SU-DHL-6 (cell line): ENCODE measurements at regions not wholly inside any gene's neighbourhood (a gene's known extent, or its start where the extent isn't known, plus 50 kb on each side); places are given as distances from the start of the nearest gene placed in this dataset.

Source experiments
- H2AFZ ChIP-seq: fragments of 200-600 bp; sonication (generic); 2 replicates; pipeline ENCODE4 v1.6.1; 2014; ENCODE audit warnings: low read depth, mild to moderate bottlenecking, moderate library complexity, mixed read lengths, antibody characterized with exemption, low read length; ENCODE audit not compliant: severe bottlenecking
- H3F3A ChIP-seq: fragments of 200-600 bp; shearing (Covaris generic); 2 replicates; pipeline ENCODE4 v1.6.0; 2016; ENCODE audit warnings: antibody characterized with exemption, mild to moderate bottlenecking; ENCODE audit not compliant: insufficient read depth
- H3K27ac ChIP-seq: fragments of 200-600 bp; sonication (generic); 2 replicates; pipeline ENCODE4 v1.5.1; 2016; ENCODE audit warnings: low read depth, mild to moderate bottlenecking, low read length, moderate library complexity, mixed read lengths
- H3K27me3 ChIP-seq: fragments of 200-600 bp; sonication (generic), shearing (Covaris generic); 2 replicates; pipeline ENCODE4 v1.6.0; 2014; ENCODE audit warnings: mild to moderate bottlenecking, low read length
- H3K36me3 ChIP-seq: fragments of 200-600 bp; sonication (generic); 2 replicates; pipeline ENCODE4 v1.6.1; 2014; ENCODE audit warnings: mild to moderate bottlenecking, low read length, mixed read lengths
- H3K4me2 ChIP-seq: fragments of 300-600, 200-600 bp; shearing (Covaris generic), sonication (generic); 2 replicates; pipeline ENCODE4 v1.6.0; 2014; ENCODE audit warnings: low read length, low read depth, mild to moderate bottlenecking; ENCODE audit not compliant: poor library complexity, severe bottlenecking
- H3K4me3 ChIP-seq: fragments of 200-600 bp; sonication (generic); 2 replicates; pipeline ENCODE4 v1.5.1; 2014; ENCODE audit warnings: antibody characterized with exemption, low read length, mild to moderate bottlenecking, mixed read lengths; ENCODE audit not compliant: insufficient read depth, poor library complexity, severe bottlenecking
- H3K79me2 ChIP-seq: fragments of 200-600 bp; sonication (generic); 2 replicates; pipeline ENCODE4 v1.6.1; 2014; ENCODE audit warnings: mild to moderate bottlenecking, low read length, moderate library complexity; ENCODE audit not compliant: insufficient read depth
- H3K9ac ChIP-seq: fragments of 200-600 bp; sonication (generic); 2 replicates; pipeline ENCODE4 v1.7.0; 2014; ENCODE audit warnings: mild to moderate bottlenecking, low read length
- H3K9me2 ChIP-seq: fragments of 200-600 bp; sonication (generic); replicated peaks from 2 replicates; pipeline ENCODE4 v1.6.1; 2014; ENCODE audit warnings: low read length; ENCODE audit not compliant: insufficient read depth
- H3K9me3 ChIP-seq: fragments of 200-600 bp; sonication (generic); 2 replicates; pipeline ENCODE4 v1.6.1; 2014; ENCODE audit warnings: low read length, mixed read lengths; ENCODE audit not compliant: insufficient read depth
- H4K20me1 ChIP-seq: fragments of 200-600 bp; sonication (generic); 2 replicates; pipeline ENCODE4 v1.6.1; 2014; ENCODE audit warnings: low read depth, mild to moderate bottlenecking, antibody characterized with exemption, low read length, moderate library complexity, mixed read lengths
- EZH2phosphoT487 ChIP-seq: fragments of 200-600 bp; sonication (generic), shearing (Covaris generic); conservative IDR thresholded peaks from 2 replicates; pipeline ENCODE4 v1.6.1; 2018; ENCODE audit warnings: mild to moderate bottlenecking, antibody characterized with exemption, low read length, moderate library complexity, mixed read lengths
- TF ChIP-seq, protein P1 (sequence below): fragments of 200-600 bp; sonication (generic); IDR thresholded peaks from one replicate; pipeline ENCODE4 v1.5.1; 2017; ENCODE audit warnings: antibody characterized with exemption, mild to moderate bottlenecking, low read length, moderate library complexity; ENCODE audit not compliant: insufficient read depth, poor library complexity, severe bottlenecking

DNA sequence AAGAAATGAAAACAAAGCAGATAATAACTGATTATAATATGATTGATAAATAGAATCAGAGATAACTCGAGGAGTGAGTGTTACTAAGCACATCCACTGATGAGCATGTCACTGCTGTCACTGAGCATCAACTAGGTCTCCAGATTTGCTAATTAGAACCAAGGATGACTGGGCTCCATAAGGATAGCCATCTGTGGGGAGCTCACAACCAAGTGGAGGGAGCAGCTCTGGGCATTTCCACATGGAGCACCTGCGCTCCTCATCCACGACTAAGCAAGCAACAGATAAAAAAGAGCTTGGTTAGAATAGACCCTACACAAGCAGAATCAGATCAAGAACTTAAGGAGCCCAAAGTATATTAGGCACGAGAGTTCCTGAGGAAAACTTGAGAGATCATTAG lies 396.0 kb upstream of the B3GAT1 start:
- no peak for TF ChIP-seq EZH2phosphoT487
- TF ChIP-seq, protein P1, sequence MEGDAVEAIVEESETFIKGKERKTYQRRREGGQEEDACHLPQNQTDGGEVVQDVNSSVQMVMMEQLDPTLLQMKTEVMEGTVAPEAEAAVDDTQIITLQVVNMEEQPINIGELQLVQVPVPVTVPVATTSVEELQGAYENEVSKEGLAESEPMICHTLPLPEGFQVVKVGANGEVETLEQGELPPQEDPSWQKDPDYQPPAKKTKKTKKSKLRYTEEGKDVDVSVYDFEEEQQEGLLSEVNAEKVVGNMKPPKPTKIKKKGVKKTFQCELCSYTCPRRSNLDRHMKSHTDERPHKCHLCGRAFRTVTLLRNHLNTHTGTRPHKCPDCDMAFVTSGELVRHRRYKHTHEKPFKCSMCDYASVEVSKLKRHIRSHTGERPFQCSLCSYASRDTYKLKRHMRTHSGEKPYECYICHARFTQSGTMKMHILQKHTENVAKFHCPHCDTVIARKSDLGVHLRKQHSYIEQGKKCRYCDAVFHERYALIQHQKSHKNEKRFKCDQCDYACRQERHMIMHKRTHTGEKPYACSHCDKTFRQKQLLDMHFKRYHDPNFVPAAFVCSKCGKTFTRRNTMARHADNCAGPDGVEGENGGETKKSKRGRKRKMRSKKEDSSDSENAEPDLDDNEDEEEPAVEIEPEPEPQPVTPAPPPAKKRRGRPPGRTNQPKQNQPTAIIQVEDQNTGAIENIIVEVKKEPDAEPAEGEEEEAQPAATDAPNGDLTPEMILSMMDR: no peak
- Histone ChIP-seq H3K4me2 (no peak overlapping the region), H4K20me1 (no peaks in the 10 kb centered on the region), H2AFZ (no peak overlapping the region), H3K36me3 (no peaks in the 10 kb centered on the region), H3K9me3 (no peaks in the 10 kb centered on the region), H3K9ac (no peak overlapping the region), H3F3A (no peaks in the 10 kb centered on the region), H3K79me2 (no peaks in the 10 kb centered on the region), H3K27ac (no peak overlapping the region), H3K9me2 (no peaks in the 10 kb centered on the region), H3K27me3 (no peaks in the 10 kb centered on the region), H3K4me3 (no peak overlapping the region)

DNA sequence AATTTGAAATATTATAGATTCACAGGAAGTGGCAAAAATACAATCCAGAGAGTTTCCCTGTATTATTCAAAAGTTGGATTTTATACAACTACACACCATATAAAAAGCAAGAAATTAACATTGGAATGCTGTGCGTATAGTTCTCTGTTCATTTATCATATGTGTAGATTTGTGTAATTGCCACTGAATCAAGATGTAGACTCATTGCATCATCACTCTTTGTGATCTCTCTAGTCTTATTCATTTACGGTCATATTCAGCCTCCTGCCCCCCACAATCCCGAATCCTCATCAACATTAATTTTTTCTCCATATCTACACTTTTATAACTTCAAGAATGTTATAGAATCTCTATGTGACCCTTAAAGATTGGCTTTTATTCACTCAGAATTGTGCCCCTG lies 390.6 kb upstream of the B3GAT1 start:
- H3K36me3 ChIP-seq: no peaks in the 10 kb centered on the region
- H4K20me1 ChIP-seq: no peaks in the 10 kb centered on the region
- no peak overlapping the region for H2AFZ ChIP-seq
- no peaks in the 10 kb centered on the region for H3K9me2 ChIP-seq
- H3K4me2 ChIP-seq: no peak overlapping the region
- TF ChIP-seq, protein P1: no peak
- no peak for TF ChIP-seq EZH2phosphoT487
- H3K9me3 ChIP-seq: no peaks in the 10 kb centered on the region
- H3K79me2 ChIP-seq: no peaks in the 10 kb centered on the region
- no peak overlapping the region for H3K27ac ChIP-seq
- no peaks in the 10 kb centered on the region for H3F3A ChIP-seq
- H3K27me3 ChIP-seq: no peaks in the 10 kb centered on the region
- no peak overlapping the region for H3K4me3 ChIP-seq
- no peak overlapping the region for H3K9ac ChIP-seq

- no peak overlapping the region for H3K4me3 ChIP-seq
- H2AFZ ChIP-seq: no peak overlapping the region
- no peaks in the 10 kb centered on the region for H3K36me3 ChIP-seq
- no peaks in the 10 kb centered on the region for H3K9me3 ChIP-seq
- no peak overlapping the region for H3K4me2 ChIP-seq
- H3K9me2 ChIP-seq: no peaks in the 10 kb centered on the region
- no peak overlapping the region for H3K27ac ChIP-seq
- H3K27me3 ChIP-seq: no peaks in the 10 kb centered on the region
- H3F3A ChIP-seq: no peaks in the 10 kb centered on the region
- H3K79me2 ChIP-seq: no peaks in the 10 kb centered on the region
- TF ChIP-seq EZH2phosphoT487: no peak
- TF ChIP-seq, protein P1: no peak
- no peak overlapping the region for H3K9ac ChIP-seq
- no peaks in the 10 kb centered on the region for H4K20me1 ChIP-seq
These were observed 390.1 kb upstream of the B3GAT1 start for GRCh38 chr11:134802116-134802515.
